ENCODE measurements at regions not wholly inside any gene's neighbourhood (a gene's known extent, or its start where the extent isn't known, plus 50 kb on each side); places are given as distances from the start of the nearest gene placed in this dataset.

DNA sequence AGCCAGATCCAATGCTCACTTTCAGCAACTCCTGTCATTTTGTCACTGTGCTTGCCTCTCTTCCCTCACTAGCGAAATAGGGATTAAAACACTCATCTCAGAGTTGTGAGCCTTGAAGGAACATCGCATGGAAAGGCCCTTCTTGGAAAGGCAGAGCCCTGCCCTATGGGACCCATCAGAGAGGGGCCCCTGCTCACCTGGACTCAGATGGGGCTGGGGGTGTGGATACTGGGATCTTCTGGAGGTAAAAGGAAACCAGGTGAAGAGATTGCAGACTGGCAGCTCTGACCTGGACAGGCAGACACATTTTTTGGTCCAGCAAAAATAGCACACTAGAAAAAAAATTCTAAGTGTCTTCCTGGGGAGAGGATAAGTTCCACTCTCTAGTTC is 54.2 kb upstream of the EPS8L3 start (continued):
- TF ChIP-seq MAZ (IDR thresholded peaks at IDR 0.05; ENCODE audit: borderline replicate concordance, low read depth, low read length) = no peak
- no peak for TF ChIP-seq RCOR1 (IDR thresholded peaks at IDR 0.05; ENCODE audit: insufficient replicate concordance, low read length)
- no peak for TF ChIP-seq RFX5 (IDR thresholded peaks at IDR 0.05; ENCODE audit: low read depth, low read length)

DNA sequence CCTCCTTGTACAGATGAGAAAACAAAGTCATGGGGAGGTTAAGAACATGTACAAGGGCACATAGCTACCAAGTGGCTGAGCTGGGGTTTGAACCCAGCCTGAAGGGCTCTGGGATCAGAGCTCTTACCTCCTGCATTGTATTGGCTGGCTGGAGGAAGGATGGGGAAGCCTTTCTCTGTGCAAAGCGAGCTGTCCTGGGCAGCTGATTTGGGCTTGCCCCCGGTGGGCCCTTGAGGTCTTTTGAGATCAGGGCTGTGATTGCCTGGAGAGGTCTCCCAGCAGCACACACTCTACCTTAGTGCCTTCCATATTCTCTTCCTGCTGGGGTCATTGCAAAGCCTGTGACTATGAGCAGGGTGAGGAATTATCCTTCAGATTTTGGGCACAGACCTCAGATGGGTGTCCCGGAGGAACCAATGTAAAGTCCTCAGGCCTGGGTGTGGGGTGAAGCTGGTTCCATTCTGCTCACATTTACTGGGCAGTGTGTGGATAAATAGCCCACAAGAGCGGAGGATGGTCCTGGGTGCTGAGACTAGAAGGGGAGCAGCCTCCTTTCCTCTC is 53.3 kb upstream of the EPS8L3 start:
- Histone ChIP-seq H2BK15ac (ENCODE audit: low read depth, low read length) (no peak overlapping the region), H3K14ac (replicated peaks; ENCODE audit: low read depth, low read length) (no peak overlapping the region), H3K4me1 (ENCODE audit: control insufficient read depth, insufficient read depth, low read length) (peaks cover 12% of the 10 kb centered on the region), H3K9me3 (ENCODE audit: control insufficient read depth, insufficient read depth, low read length) (peaks cover 5% of the 10 kb centered on the region), H3K4ac (ENCODE audit: low read depth, low read length) (no peak overlapping the region), H3K79me1 (ENCODE audit: low read depth in 1 of 2, low read length in 2 of 2) (no peaks in the 10 kb centered on the region), H2BK5ac (ENCODE audit: low read depth, low read length, poor library complexity, severe bottlenecking) (no peak overlapping the region), H2AFZ (replicated peaks; ENCODE audit: low read length, poor library complexity) (no peak overlapping the region), H3K4me3 (ENCODE audit: insufficient read depth, low read depth, low read length) (no peak overlapping the region), H3K18ac (ENCODE audit: low read depth, low read length) (no peak overlapping the region), H3K56ac (ENCODE audit: extremely low read depth, insufficient read depth, low read length) (no peak overlapping the region), H2AK9ac (replicated peaks; ENCODE audit: low read depth, low read length, poor library complexity) (no peak overlapping the region), H2BK120ac (ENCODE audit: low read depth, low read length) (no peak overlapping the region), H4K91ac (ENCODE audit: insufficient read depth, low read depth, low read length) (no peak overlapping the region), H3K4me2 (ENCODE audit: low read depth, low read length) (no peak overlapping the region), H3K27me3 (ENCODE audit: control insufficient read depth, insufficient read depth, low read length) (no peaks in the 10 kb centered on the region), H3K9me1 (ENCODE audit: insufficient read depth, low read length) (peaks cover 12% of the 10 kb centered on the region), H2AK5ac (ENCODE audit: low read depth, low read length) (no peak overlapping the region), H4K20me1 (ENCODE audit: insufficient read depth, low read length) (no peaks in the 10 kb centered on the region), H2BK20ac (ENCODE audit: low read depth, low read length) (no peak overlapping the region), H4K8ac (ENCODE audit: low read depth in 2 of 2, low read length in 2 of 2) (no peak overlapping the region), H3K9ac (ENCODE audit: low read depth, low read length) (no peak overlapping the region), H3K23ac (ENCODE audit: low read depth, low read length) (no peak overlapping the region), H3K36me3 (ENCODE audit: control insufficient read depth, insufficient read depth, low read length) (no peaks in the 10 kb centered on the region), H3K27ac (ENCODE audit: insufficient read depth, low read length) (no peak overlapping the region), H4K5ac (ENCODE audit: low read depth, low read length) (no peak overlapping the region)
- in situ Hi-C loops (cut with MboI; ENCODE audit: low sequenced_read_pairs) = no loop called here
- POLR2A ChIA-PET (ENCODE audit: unreplicated experiment) = no interaction called here
- intact Hi-C loops (cut with micrococcal nuclease) = no loop called here
- WGBS, 2 experiments (ENCODE audit: extremely low coverage in 2 of 2, insufficient read length in 1 of 2) = no CpG with 5 or more reads among the region's 4 CpGs
- BruUV-seq (replicated peaks) = no TSS peak
- no peak for TF ChIP-seq POLR2A (IDR thresholded peaks at IDR 0.05; ENCODE audit: low read depth, low read length)
- no peak for TF ChIP-seq ELK1 (IDR thresholded peaks at IDR 0.05; ENCODE audit: borderline replicate concordance, low read depth, low read length)
- TF ChIP-seq CEBPB (IDR thresholded peaks at IDR 0.05; ENCODE audit: low read depth, low read length) = no peak
- TF ChIP-seq BHLHE40 (IDR thresholded peaks at IDR 0.05; ENCODE audit: low read depth, low read length) = no peak
- no peak for TF ChIP-seq RAD21 (IDR thresholded peaks at IDR 0.05; ENCODE audit: low read length)
- no peak for TF ChIP-seq FOS (IDR thresholded peaks at IDR 0.05; ENCODE audit: low read depth, low read length)
- no peak for TF ChIP-seq MAZ (IDR thresholded peaks at IDR 0.05; ENCODE audit: borderline replicate concordance, low read depth, low read length)
- TF ChIP-seq, protein P1, sequence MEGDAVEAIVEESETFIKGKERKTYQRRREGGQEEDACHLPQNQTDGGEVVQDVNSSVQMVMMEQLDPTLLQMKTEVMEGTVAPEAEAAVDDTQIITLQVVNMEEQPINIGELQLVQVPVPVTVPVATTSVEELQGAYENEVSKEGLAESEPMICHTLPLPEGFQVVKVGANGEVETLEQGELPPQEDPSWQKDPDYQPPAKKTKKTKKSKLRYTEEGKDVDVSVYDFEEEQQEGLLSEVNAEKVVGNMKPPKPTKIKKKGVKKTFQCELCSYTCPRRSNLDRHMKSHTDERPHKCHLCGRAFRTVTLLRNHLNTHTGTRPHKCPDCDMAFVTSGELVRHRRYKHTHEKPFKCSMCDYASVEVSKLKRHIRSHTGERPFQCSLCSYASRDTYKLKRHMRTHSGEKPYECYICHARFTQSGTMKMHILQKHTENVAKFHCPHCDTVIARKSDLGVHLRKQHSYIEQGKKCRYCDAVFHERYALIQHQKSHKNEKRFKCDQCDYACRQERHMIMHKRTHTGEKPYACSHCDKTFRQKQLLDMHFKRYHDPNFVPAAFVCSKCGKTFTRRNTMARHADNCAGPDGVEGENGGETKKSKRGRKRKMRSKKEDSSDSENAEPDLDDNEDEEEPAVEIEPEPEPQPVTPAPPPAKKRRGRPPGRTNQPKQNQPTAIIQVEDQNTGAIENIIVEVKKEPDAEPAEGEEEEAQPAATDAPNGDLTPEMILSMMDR (conservative IDR thresholded peaks at IDR 0.05; ENCODE audit: low read depth, low read length) = no peak
- TF ChIP-seq SMC3 (IDR thresholded peaks at IDR 0.05; ENCODE audit: low read depth, low read length) = no peak
- TF ChIP-seq MXI1 (IDR thresholded peaks at IDR 0.05; ENCODE audit: borderline replicate concordance, low read depth, low read length) = no peak
- ATAC-seq (ENCODE audit: low read depth) = no peak
- CTCF ChIA-PET = no interaction called here
- dilution Hi-C loops (cut with HindIII; ENCODE audit: low sequenced_read_pairs, unreplicated experiment) = no loop called here
- no peak for DNase-seq
